HepG2 (cell line): ENCODE measurements at regions not wholly inside any gene's neighbourhood (a gene's known extent, or its start where the extent isn't known, plus 50 kb on each side); places are given as distances from the start of the nearest gene placed in this dataset.

Experiments
- BCLAF1 ChIP-seq: fragments of 450-650 bp; IDR thresholded peaks from 2 replicates; pipeline ENCODE4 v1.6.1; 2017; ENCODE audit warnings: mild to moderate bottlenecking
- CHD2 ChIP-seq: IDR thresholded peaks from 2 replicates; pipeline ENCODE4 v1.6.1; 2011; ENCODE audit warnings: low read depth, low read length, improper control_type of control experiment
- E2F2 ChIP-seq: sonication (generic); formaldehyde crosslinking; IDR thresholded peaks from 2 replicates; pipeline ENCODE4 v1.4.0; 2020; ENCODE audit warnings: missing genetic modification reagents, borderline replicate concordance
- EP300 ChIP-seq, 3 experiments: sonication (generic) in 1 of 3; formaldehyde crosslinking in 1 of 3; IDR thresholded peaks; 2 replicates each; pipeline versions ENCODE4 v1.5.1 to v1.6.1; 2011 to 2020; ENCODE audit warnings: low read depth in 2 of 3, low read length in 2 of 3, borderline replicate concordance in 1 of 3, improper control_type of control experiment in 1 of 3, mild to moderate bottlenecking in 1 of 3, missing genetic modification reagents in 1 of 3, moderate library complexity in 1 of 3
- FOXC1 ChIP-seq: sonication (generic); formaldehyde crosslinking; IDR thresholded peaks from 2 replicates; pipeline ENCODE4 v1.8.0; 2022; ENCODE audit warnings: mild to moderate bottlenecking, missing genetic modification reagents, borderline replicate concordance
- FOXM1 ChIP-seq: sonication (generic); formaldehyde crosslinking; IDR thresholded peaks from 2 replicates; pipeline ENCODE4 v1.5.0; 2020; ENCODE audit warnings: missing genetic modification reagents
- FOXP1 ChIP-seq, 2 experiments: fragments of 450-650 bp in 1 of 2; IDR thresholded peaks; 2 replicates each; pipeline ENCODE4 v1.6.1; 2017 to 2018; ENCODE audit warnings: antibody characterized with exemption in 1 of 2
- GATA4 ChIP-seq: sonication (generic); IDR thresholded peaks from 2 replicates; pipeline ENCODE4 v1.6.1; 2016; ENCODE audit warnings: antibody characterized with exemption, low read depth, borderline replicate concordance
- KAT7 ChIP-seq: IDR thresholded peaks from 2 replicates; pipeline ENCODE4 v1.6.1; 2018; ENCODE audit warnings: borderline replicate concordance, missing compliant biosample characterization
- KDM5B ChIP-seq: sonication (generic); formaldehyde crosslinking; IDR thresholded peaks from 2 replicates; pipeline ENCODE4 v1.4.0; 2020; ENCODE audit warnings: missing genetic modification reagents, mild to moderate bottlenecking, borderline replicate concordance
- LCORL ChIP-seq, 2 experiments: fragments of 450-650 bp in 1 of 2; sonication (generic) in 1 of 2; formaldehyde crosslinking in 1 of 2; IDR thresholded peaks; 2 replicates each; pipeline versions ENCODE4 v1.5.0 to v1.6.1; 2017 to 2020; ENCODE audit warnings: antibody characterized with exemption in 1 of 2, missing genetic modification reagents in 1 of 2
- MIER2 ChIP-seq: IDR thresholded peaks from 2 replicates; pipeline ENCODE4 v1.6.1; 2016; ENCODE audit warnings: missing biosample characterization, missing genetic modification reagents
- MTF1 ChIP-seq: sonication (generic); formaldehyde crosslinking; IDR thresholded peaks from 2 replicates; pipeline ENCODE4 v1.5.0; 2020; ENCODE audit warnings: missing genetic modification reagents
- MZF1 ChIP-seq: sonication (generic); formaldehyde crosslinking; IDR thresholded peaks from 2 replicates; pipeline ENCODE4 v1.8.1; 2023; ENCODE audit warnings: mild to moderate bottlenecking, missing genetic modification reagents, borderline replicate concordance
- NFE2L1 ChIP-seq: sonication (generic); formaldehyde crosslinking; IDR thresholded peaks from 2 replicates; pipeline ENCODE4 v1.4.0; 2020; ENCODE audit warnings: missing genetic modification reagents, mild to moderate bottlenecking, borderline replicate concordance
- PRPF4 ChIP-seq: fragments of 200-400 bp; formaldehyde crosslinking; IDR thresholded peaks from 2 replicates; pipeline ENCODE4 v1.6.1; 2016; ENCODE audit warnings: low read length, low read depth; ENCODE audit not compliant: poor library complexity, severe bottlenecking
- RBFOX2 ChIP-seq: fragments of 200-400 bp; formaldehyde crosslinking; IDR thresholded peaks from 2 replicates; pipeline ENCODE4 v1.6.1; 2017; ENCODE audit warnings: low read depth, mild to moderate bottlenecking, low read length
- SATB2 ChIP-seq: sonication (generic); formaldehyde crosslinking; IDR thresholded peaks from 2 replicates; pipeline ENCODE4 v1.5.0; 2020; ENCODE audit warnings: missing genetic modification reagents
- SP4 ChIP-seq: sonication (generic); formaldehyde crosslinking; IDR thresholded peaks from 2 replicates; pipeline ENCODE4 v1.8.1; 2023; ENCODE audit warnings: mild to moderate bottlenecking, missing genetic modification reagents
- SRF ChIP-seq: IDR thresholded peaks from 2 replicates; pipeline ENCODE4 v1.6.1; 2011; ENCODE audit warnings: mild to moderate bottlenecking, low read depth, low read length, moderate library complexity
- ZNF143 ChIP-seq: sonication (generic); formaldehyde crosslinking; IDR thresholded peaks from 2 replicates; pipeline ENCODE4 v1.4.0; 2020; ENCODE audit warnings: missing genetic modification reagents
- ZNF24 ChIP-seq: fragments of 450-650 bp; IDR thresholded peaks from 2 replicates; pipeline ENCODE4 v1.6.1; 2017; ENCODE audit warnings: antibody characterized with exemption, mild to moderate bottlenecking
- ZNF343 ChIP-seq: sonication (generic); formaldehyde crosslinking; IDR thresholded peaks from 2 replicates; pipeline ENCODE4 v1.4.0; 2020; ENCODE audit warnings: mild to moderate bottlenecking, missing genetic modification reagents
- ZNF441 ChIP-seq: sonication (generic); formaldehyde crosslinking; IDR thresholded peaks from 2 replicates; pipeline ENCODE4 v1.7.0; 2021; ENCODE audit warnings: missing genetic modification reagents, borderline replicate concordance
- ZNF501 ChIP-seq: sonication (generic); formaldehyde crosslinking; IDR thresholded peaks from 2 replicates; pipeline ENCODE4 v1.5.1; 2020; ENCODE audit warnings: mild to moderate bottlenecking, moderate library complexity, missing genetic modification reagents
- ZNF580 ChIP-seq: IDR thresholded peaks from 2 replicates; pipeline ENCODE4 v1.6.1; 2016; ENCODE audit warnings: low read depth, borderline replicate concordance
- ZNF605 ChIP-seq: sonication (generic); formaldehyde crosslinking; IDR thresholded peaks from 2 replicates; pipeline ENCODE4 v1.8.0; 2022; ENCODE audit warnings: mild to moderate bottlenecking, missing genetic modification reagents
- ZNF644 ChIP-seq: IDR thresholded peaks from 2 replicates; pipeline ENCODE4 v1.6.1; 2016; ENCODE audit warnings: low read depth

- TF ChIP-seq SRF: no peak
- no peak for TF ChIP-seq ZNF441 (CRISPR knock-in tag)
- TF ChIP-seq RBFOX2: no peak
- TF ChIP-seq MIER2 (CRISPR knock-in tag): peak; percentile 56; the same call in 1 of the 2 replicates
- TF ChIP-seq ZNF24: no peak
- TF ChIP-seq SP4 (CRISPR knock-in tag): no peak; the same call in 1 of the 2 replicates
- no peak for TF ChIP-seq PRPF4
- TF ChIP-seq FOXM1 (CRISPR knock-in tag): no peak
- TF ChIP-seq KDM5B (CRISPR knock-in tag): no peak
- TF ChIP-seq FOXC1 (CRISPR knock-in tag): peak; percentile 66; the same call in 1 of the 2 replicates
- TF ChIP-seq MZF1: no peak
- TF ChIP-seq E2F2 (CRISPR knock-in tag): no peak
- TF ChIP-seq ZNF143 (CRISPR knock-in tag): no peak
- TF ChIP-seq ZNF501 (CRISPR knock-in tag): no peak
- no peak for TF ChIP-seq NFE2L1 (CRISPR knock-in tag)
- TF ChIP-seq ZNF343 (CRISPR knock-in tag): no peak
- peak; percentile 32; the same call in 1 of the 2 replicates for TF ChIP-seq ZNF580 (CRISPR knock-in tag)
- TF ChIP-seq LCORL (IDR thresholded peaks at IDR 0.05): no peak
- peak; percentile 78 for TF ChIP-seq LCORL (CRISPR knock-in tag; IDR thresholded peaks at IDR 0.05)
- TF ChIP-seq ZNF605 (CRISPR knock-in tag): no peak
- no peak for TF ChIP-seq SATB2 (CRISPR knock-in tag)
- TF ChIP-seq FOXP1 (IDR thresholded peaks at IDR 0.05): no peak
- TF ChIP-seq FOXP1 (CRISPR knock-in tag; IDR thresholded peaks at IDR 0.05): no peak
- TF ChIP-seq KAT7: peak; percentile 67; the same call in 1 of the 2 replicates
- TF ChIP-seq MTF1 (CRISPR knock-in tag): no peak
- TF ChIP-seq EP300 (IDR thresholded peaks at IDR 0.05; ENCODE audit: low read depth in 2 of 2, low read length in 2 of 2): peak in 1 of 2 experiments; percentile 57; a peak in 1 of 4 replicates
- peak; percentile 21; the same call in 1 of the 2 replicates for TF ChIP-seq EP300 (CRISPR knock-in tag; IDR thresholded peaks at IDR 0.05; ENCODE audit: borderline replicate concordance)
- no peak for TF ChIP-seq GATA4
- no peak for TF ChIP-seq BCLAF1
- TF ChIP-seq CHD2: no peak
- peak; percentile 79 for TF ChIP-seq ZNF644 (CRISPR knock-in tag)
Measured at GRCh38 chr10:95133016-95133752, 60.9 kb upstream of the ACSM6 start (continued).
